ENCODE measurements at regions not wholly inside any gene's neighbourhood (a gene's known extent, or its start where the extent isn't known, plus 50 kb on each side); places are given as distances from the start of the nearest gene placed in this dataset.

GRCh38 chr4:35534962-35535361, 709.4 kb downstream of the ARAP2 start:
- Histone ChIP-seq H3K4me2 (ENCODE audit: extremely low read depth, insufficient read depth, low read length) (no peak overlapping the region), H4K20me1 (ENCODE audit: control insufficient read depth, extremely low read depth, insufficient read depth, low read length) (no peaks in the 10 kb centered on the region), H3K36me3 (ENCODE audit: control insufficient read depth, insufficient read depth, low read length) (no peaks in the 10 kb centered on the region), H2AFZ (ENCODE audit: low read length) (no peak overlapping the region), H3K9me3 (ENCODE audit: control insufficient read depth, insufficient read depth, low read depth, low read length) (no peaks in the 10 kb centered on the region), H3K79me2 (ENCODE audit: control insufficient read depth, insufficient read depth, low read length) (no peaks in the 10 kb centered on the region), H3K27ac (ENCODE audit: insufficient read depth, low read length) (no peak overlapping the region), H3K4me3 (replicated peaks in 1 of 4; ENCODE audit: control extremely low read depth in 1 of 4, insufficient read depth in 1 of 4, low read depth in 3 of 4, low read length in 4 of 4) (no peak overlapping the region), H3K27me3 (ENCODE audit: control insufficient read depth, insufficient read depth, low read length) (no peaks in the 10 kb centered on the region), H3K4me1 (ENCODE audit: control insufficient read depth, extremely low read depth, insufficient read depth, low read length) (no peaks in the 10 kb centered on the region), H3K9ac (ENCODE audit: insufficient read depth, low read length) (no peak overlapping the region)
- no peak for DNase-seq (ENCODE audit: low read depth in 2 of 2)
- TF ChIP-seq EZH2 (IDR thresholded peaks at IDR 0.05; ENCODE audit: low read length, missing control alignments) (no peak), CTCF (conservative IDR thresholded peaks at IDR 0.05 in 1 of 2, IDR thresholded peaks at IDR 0.05 in 1 of 2; ENCODE audit: low read depth in 1 of 2, low read length in 2 of 2) (no peak)

GRCh38 chr4:35538807-35539206, 705.5 kb downstream of the ARAP2 start:
- Histone ChIP-seq H3K9ac (ENCODE audit: insufficient read depth, low read length) (no peak overlapping the region), H3K27ac (ENCODE audit: insufficient read depth, low read length) (no peak overlapping the region), H3K27me3 (ENCODE audit: control insufficient read depth, insufficient read depth, low read length) (no peaks in the 10 kb centered on the region), H3K4me2 (ENCODE audit: extremely low read depth, insufficient read depth, low read length) (no peak overlapping the region), H3K4me3 (replicated peaks in 1 of 4; ENCODE audit: control extremely low read depth in 1 of 4, insufficient read depth in 1 of 4, low read depth in 3 of 4, low read length in 4 of 4) (no peak overlapping the region), H3K36me3 (ENCODE audit: control insufficient read depth, insufficient read depth, low read length) (no peaks in the 10 kb centered on the region), H4K20me1 (ENCODE audit: control insufficient read depth, extremely low read depth, insufficient read depth, low read length) (no peaks in the 10 kb centered on the region), H3K79me2 (ENCODE audit: control insufficient read depth, insufficient read depth, low read length) (no peaks in the 10 kb centered on the region), H2AFZ (ENCODE audit: low read length) (no peak overlapping the region), H3K4me1 (ENCODE audit: control insufficient read depth, extremely low read depth, insufficient read depth, low read length) (no peaks in the 10 kb centered on the region), H3K9me3 (ENCODE audit: control insufficient read depth, insufficient read depth, low read depth, low read length) (no peaks in the 10 kb centered on the region)
- TF ChIP-seq CTCF (conservative IDR thresholded peaks at IDR 0.05 in 1 of 2, IDR thresholded peaks at IDR 0.05 in 1 of 2; ENCODE audit: low read depth in 1 of 2, low read length in 2 of 2) (no peak), EZH2 (IDR thresholded peaks at IDR 0.05; ENCODE audit: low read length, missing control alignments) (no peak)
- peak; percentile 7 to 14 for DNase-seq (ENCODE audit: low read depth in 2 of 2)

GRCh38 chr4:35539404-35540055, 704.8 kb downstream of the ARAP2 start:
- Histone ChIP-seq H3K9me3 (ENCODE audit: control insufficient read depth, insufficient read depth, low read depth, low read length) (no peaks in the 10 kb centered on the region), H2AFZ (ENCODE audit: low read length) (no peak overlapping the region), H3K27ac (ENCODE audit: insufficient read depth, low read length) (no peak overlapping the region), H3K79me2 (ENCODE audit: control insufficient read depth, insufficient read depth, low read length) (no peaks in the 10 kb centered on the region), H3K27me3 (ENCODE audit: control insufficient read depth, insufficient read depth, low read length) (no peaks in the 10 kb centered on the region), H3K4me2 (ENCODE audit: extremely low read depth, insufficient read depth, low read length) (no peak overlapping the region), H4K20me1 (ENCODE audit: control insufficient read depth, extremely low read depth, insufficient read depth, low read length) (no peaks in the 10 kb centered on the region), H3K9ac (ENCODE audit: insufficient read depth, low read length) (no peak overlapping the region), H3K36me3 (ENCODE audit: control insufficient read depth, insufficient read depth, low read length) (no peaks in the 10 kb centered on the region), H3K4me3 (replicated peaks in 1 of 4; ENCODE audit: control extremely low read depth in 1 of 4, insufficient read depth in 1 of 4, low read depth in 3 of 4, low read length in 4 of 4) (no peak overlapping the region), H3K4me1 (ENCODE audit: control insufficient read depth, extremely low read depth, insufficient read depth, low read length) (no peaks in the 10 kb centered on the region)
- peak in 1 of 2 donors; percentile 1 for DNase-seq (ENCODE audit: low read depth in 2 of 2)
- TF ChIP-seq CTCF (conservative IDR thresholded peaks at IDR 0.05 in 1 of 2, IDR thresholded peaks at IDR 0.05 in 1 of 2; ENCODE audit: low read depth in 1 of 2, low read length in 2 of 2) (no peak), EZH2 (IDR thresholded peaks at IDR 0.05; ENCODE audit: low read length, missing control alignments) (no peak)

All from fibroblast of lung (primary cell).